ENCODE measurements at regions not wholly inside any gene's neighbourhood (a gene's known extent, or its start where the extent isn't known, plus 50 kb on each side); places are given as distances from the start of the nearest gene placed in this dataset.

GRCh38 chrX:74251006-74251930 is 52.7 kb upstream of the ZCCHC13 start:
- Histone ChIP-seq H3K27me3 (ENCODE audit: control insufficient read depth in 3 of 3, insufficient read depth in 3 of 3, low read length in 3 of 3) (no peaks in the 10 kb centered on the region), H3K27ac (ENCODE audit: low read depth, low read length) (peak overlapping the region; percentile 53), H3K4me1 (ENCODE audit: control insufficient read depth in 3 of 3, insufficient read depth in 3 of 3, low read length in 3 of 3) (peaks cover 0 to 8% (median 7%) of the 10 kb centered on the region in 3 donors), H3K4me3 (ENCODE audit: low read length in 3 of 3) (no peak overlapping the region), H3K9me3 (ENCODE audit: control insufficient read depth in 3 of 3, low read length in 3 of 3) (no peaks in the 10 kb centered on the region), H3K36me3 (ENCODE audit: control insufficient read depth in 3 of 3, insufficient read depth in 3 of 3, low read length in 3 of 3) (peaks cover 0 to 4% (median 2%) of the 10 kb centered on the region in 3 donors), H3K9ac (ENCODE audit: low read depth in 1 of 3, low read length in 3 of 3) (no peak overlapping the region)

GRCh38 chrX:74250574-74250973 is 53.4 kb upstream of the ZCCHC13 start:
- Histone ChIP-seq H3K9me3 (ENCODE audit: control insufficient read depth in 3 of 3, low read length in 3 of 3) (no peaks in the 10 kb centered on the region), H3K27me3 (ENCODE audit: control insufficient read depth in 3 of 3, insufficient read depth in 3 of 3, low read length in 3 of 3) (no peaks in the 10 kb centered on the region), H3K27ac (ENCODE audit: low read depth, low read length) (peak overlapping the region; percentile 53), H3K36me3 (ENCODE audit: control insufficient read depth in 3 of 3, insufficient read depth in 3 of 3, low read length in 3 of 3) (peaks cover 0 to 3% (median 2%) of the 10 kb centered on the region in 3 donors), H3K4me1 (ENCODE audit: control insufficient read depth in 3 of 3, insufficient read depth in 3 of 3, low read length in 3 of 3) (peaks cover 0 to 8% (median 7%) of the 10 kb centered on the region in 3 donors), H3K4me3 (ENCODE audit: low read length in 3 of 3) (no peak overlapping the region), H3K9ac (ENCODE audit: low read depth in 1 of 3, low read length in 3 of 3) (no peak overlapping the region)

- no peaks in the 10 kb centered on the region for H3K27me3 ChIP-seq (ENCODE audit: control insufficient read depth in 3 of 3, insufficient read depth in 3 of 3, low read length in 3 of 3)
- peaks cover 0 to 8% (median 7%) of the 10 kb centered on the region in 3 donors for H3K4me1 ChIP-seq (ENCODE audit: control insufficient read depth in 3 of 3, insufficient read depth in 3 of 3, low read length in 3 of 3)
- peak overlapping the region; percentile 16 for H3K27ac ChIP-seq (ENCODE audit: low read depth, low read length)
- H3K36me3 ChIP-seq (ENCODE audit: control insufficient read depth in 3 of 3, insufficient read depth in 3 of 3, low read length in 3 of 3): peaks cover 0 to 2% (median 2%) of the 10 kb centered on the region in 3 donors
- H3K9ac ChIP-seq (ENCODE audit: low read depth in 1 of 3, low read length in 3 of 3): no peak overlapping the region
- no peaks in the 10 kb centered on the region for H3K9me3 ChIP-seq (ENCODE audit: control insufficient read depth in 3 of 3, low read length in 3 of 3)
- H3K4me3 ChIP-seq (ENCODE audit: low read length in 3 of 3): no peak overlapping the region
Observed at GRCh38 chrX:74249963-74250362, 54.0 kb upstream of the ZCCHC13 start.

GRCh38 chrX:74248889-74249288 is 55.1 kb upstream of the ZCCHC13 start:
- Histone ChIP-seq H3K36me3 (ENCODE audit: control insufficient read depth in 3 of 3, insufficient read depth in 3 of 3, low read length in 3 of 3) (peaks cover 0 to 2% (median 2%) of the 10 kb centered on the region in 3 donors), H3K9ac (ENCODE audit: low read depth in 1 of 3, low read length in 3 of 3) (no peak overlapping the region), H3K9me3 (ENCODE audit: control insufficient read depth in 3 of 3, low read length in 3 of 3) (no peaks in the 10 kb centered on the region), H3K4me1 (ENCODE audit: control insufficient read depth in 3 of 3, insufficient read depth in 3 of 3, low read length in 3 of 3) (peaks cover 0 to 8% (median 7%) of the 10 kb centered on the region in 3 donors), H3K27me3 (ENCODE audit: control insufficient read depth in 3 of 3, insufficient read depth in 3 of 3, low read length in 3 of 3) (no peaks in the 10 kb centered on the region), H3K27ac (ENCODE audit: low read depth, low read length) (no peak overlapping the region), H3K4me3 (ENCODE audit: low read length in 3 of 3) (no peak overlapping the region)

GRCh38 chrX:74246524-74246923 is 57.5 kb upstream of the ZCCHC13 start:
- Histone ChIP-seq H3K27me3 (ENCODE audit: control insufficient read depth in 3 of 3, insufficient read depth in 3 of 3, low read length in 3 of 3) (no peaks in the 10 kb centered on the region), H3K36me3 (ENCODE audit: control insufficient read depth in 3 of 3, insufficient read depth in 3 of 3, low read length in 3 of 3) (peaks cover 0 to 2% (median 0%) of the 10 kb centered on the region in 3 donors), H3K4me1 (ENCODE audit: control insufficient read depth in 3 of 3, insufficient read depth in 3 of 3, low read length in 3 of 3) (peaks cover 8 to 16% (median 14%) of the 10 kb centered on the region in 3 donors), H3K4me3 (ENCODE audit: low read length in 3 of 3) (no peak overlapping the region), H3K9me3 (ENCODE audit: control insufficient read depth in 3 of 3, low read length in 3 of 3) (no peaks in the 10 kb centered on the region), H3K9ac (ENCODE audit: low read depth in 1 of 3, low read length in 3 of 3) (no peak overlapping the region), H3K27ac (ENCODE audit: low read depth, low read length) (no peak overlapping the region)

- Histone ChIP-seq H3K4me3 (ENCODE audit: low read length in 3 of 3) (peak overlapping the region in 1 of 3 donors; percentile 41), H3K4me1 (ENCODE audit: control insufficient read depth in 3 of 3, insufficient read depth in 3 of 3, low read length in 3 of 3) (peaks cover 8 to 11% (median 9%) of the 10 kb centered on the region in 3 donors), H3K27me3 (ENCODE audit: control insufficient read depth in 3 of 3, insufficient read depth in 3 of 3, low read length in 3 of 3) (no peaks in the 10 kb centered on the region), H3K9ac (ENCODE audit: low read depth in 1 of 3, low read length in 3 of 3) (peak overlapping the region; percentile 40 to 54 (median 43)), H3K9me3 (ENCODE audit: control insufficient read depth in 3 of 3, low read length in 3 of 3) (no peaks in the 10 kb centered on the region), H3K27ac (ENCODE audit: low read depth, low read length) (peak overlapping the region; percentile 78), H3K36me3 (ENCODE audit: control insufficient read depth in 3 of 3, insufficient read depth in 3 of 3, low read length in 3 of 3) (peaks cover 0 to 2% (median 0%) of the 10 kb centered on the region in 3 donors)
Observed at GRCh38 chrX:74242484-74243138, 61.4 kb upstream of the ZCCHC13 start.

GRCh38 chrX:74242050-74242449 is 61.9 kb upstream of the ZCCHC13 start:
- Histone ChIP-seq H3K4me3 (ENCODE audit: low read length in 3 of 3) (peak overlapping the region in 1 of 3 donors; percentile 9), H3K9me3 (ENCODE audit: control insufficient read depth in 3 of 3, low read length in 3 of 3) (no peaks in the 10 kb centered on the region), H3K36me3 (ENCODE audit: control insufficient read depth in 3 of 3, insufficient read depth in 3 of 3, low read length in 3 of 3) (peaks cover 0 to 2% (median 0%) of the 10 kb centered on the region in 3 donors), H3K27me3 (ENCODE audit: control insufficient read depth in 3 of 3, insufficient read depth in 3 of 3, low read length in 3 of 3) (no peaks in the 10 kb centered on the region), H3K9ac (ENCODE audit: low read depth in 1 of 3, low read length in 3 of 3) (no peak overlapping the region), H3K4me1 (ENCODE audit: control insufficient read depth in 3 of 3, insufficient read depth in 3 of 3, low read length in 3 of 3) (peaks cover 8 to 11% (median 9%) of the 10 kb centered on the region in 3 donors), H3K27ac (ENCODE audit: low read depth, low read length) (peak overlapping the region; percentile 78)

GRCh38 chrX:74238771-74239170 is 65.2 kb upstream of the ZCCHC13 start:
- Histone ChIP-seq H3K9me3 (ENCODE audit: control insufficient read depth in 3 of 3, low read length in 3 of 3) (no peaks in the 10 kb centered on the region), H3K9ac (ENCODE audit: low read depth in 1 of 3, low read length in 3 of 3) (no peak overlapping the region), H3K4me1 (ENCODE audit: control insufficient read depth in 3 of 3, insufficient read depth in 3 of 3, low read length in 3 of 3) (peaks cover 9 to 14% (median 9%) of the 10 kb centered on the region in 3 donors), H3K27ac (ENCODE audit: low read depth, low read length) (no peak overlapping the region), H3K36me3 (ENCODE audit: control insufficient read depth in 3 of 3, insufficient read depth in 3 of 3, low read length in 3 of 3) (no peaks in the 10 kb centered on the region), H3K4me3 (ENCODE audit: low read length in 3 of 3) (no peak overlapping the region), H3K27me3 (ENCODE audit: control insufficient read depth in 3 of 3, insufficient read depth in 3 of 3, low read length in 3 of 3) (no peaks in the 10 kb centered on the region)

GRCh38 chrX:74234818-74235217 is 69.2 kb upstream of the ZCCHC13 start:
- H3K9ac ChIP-seq (ENCODE audit: low read depth in 1 of 3, low read length in 3 of 3): no peak overlapping the region
- H3K4me3 ChIP-seq (ENCODE audit: low read length in 3 of 3): no peak overlapping the region
- no peaks in the 10 kb centered on the region for H3K27me3 ChIP-seq (ENCODE audit: control insufficient read depth in 3 of 3, insufficient read depth in 3 of 3, low read length in 3 of 3)
- no peaks in the 10 kb centered on the region for H3K9me3 ChIP-seq (ENCODE audit: control insufficient read depth in 3 of 3, low read length in 3 of 3)
- no peak overlapping the region for H3K27ac ChIP-seq (ENCODE audit: low read depth, low read length)
- peaks cover 0 to 6% (median 4%) of the 10 kb centered on the region in 3 donors for H3K4me1 ChIP-seq (ENCODE audit: control insufficient read depth in 3 of 3, insufficient read depth in 3 of 3, low read length in 3 of 3)
- no peaks in the 10 kb centered on the region for H3K36me3 ChIP-seq (ENCODE audit: control insufficient read depth in 3 of 3, insufficient read depth in 3 of 3, low read length in 3 of 3)

GRCh38 chrX:74232859-74233258 is 71.1 kb upstream of the ZCCHC13 start:
- H3K9ac ChIP-seq (ENCODE audit: low read depth in 1 of 3, low read length in 3 of 3): no peak overlapping the region
- H3K27ac ChIP-seq (ENCODE audit: low read depth, low read length): no peak overlapping the region
- H3K4me3 ChIP-seq (ENCODE audit: low read length in 3 of 3): no peak overlapping the region

More at GRCh38 chrX:74232859-74233258, 71.1 kb upstream of the ZCCHC13 start:
- Histone ChIP-seq H3K36me3 (ENCODE audit: control insufficient read depth in 3 of 3, insufficient read depth in 3 of 3, low read length in 3 of 3) (no peaks in the 10 kb centered on the region), H3K9me3 (ENCODE audit: control insufficient read depth in 3 of 3, low read length in 3 of 3) (no peaks in the 10 kb centered on the region), H3K4me1 (ENCODE audit: control insufficient read depth in 3 of 3, insufficient read depth in 3 of 3, low read length in 3 of 3) (peaks cover 0 to 6% (median 4%) of the 10 kb centered on the region in 3 donors), H3K27me3 (ENCODE audit: control insufficient read depth in 3 of 3, insufficient read depth in 3 of 3, low read length in 3 of 3) (no peaks in the 10 kb centered on the region)
